NCI-H69 (cell line): ENCODE measurements at regions not wholly inside any gene's neighbourhood (a gene's known extent, or its start where the extent isn't known, plus 50 kb on each side); places are given as distances from the start of the nearest gene placed in this dataset.
"Not testable (repeated sequence)": the region's sequence is repeated elsewhere in the genome, so short reads cannot be mapped to it uniquely, and the experiment has no call there.

Source experiments
- DNase-seq: peaks from one replicate; lab custom pipeline; 2025; lab: John Stamatoyannopoulos, UW

- no peak for DNase-seq
Observed at GRCh38 chr2:49804111-49804510, 649.8 kb upstream of the FSHR start.

GRCh38 chr2:49801898-49802450, 647.7 kb upstream of the FSHR start:
- no peak for DNase-seq

- no peak for DNase-seq
Observed at GRCh38 chr2:49798570-49798969, 644.3 kb upstream of the FSHR start.

- no peak for DNase-seq
Observed at GRCh38 chr2:49796266-49796665, 642.0 kb upstream of the FSHR start.

GRCh38 chr2:49794396-49794795, 640.1 kb upstream of the FSHR start:
- DNase-seq = no peak

GRCh38 chr2:49788300-49788699, 634.0 kb upstream of the FSHR start:
- DNase-seq = no peak

GRCh38 chr2:49780949-49781348, 626.6 kb upstream of the FSHR start:
- no peak for DNase-seq

- DNase-seq = no peak
Observed at GRCh38 chr2:49772299-49772970, 618.1 kb upstream of the FSHR start.

- DNase-seq = peak; percentile 60
Observed at GRCh38 chr2:49770919-49771318, 616.6 kb upstream of the FSHR start.

- no peak for DNase-seq
Observed at GRCh38 chr2:49767316-49767715, 613.0 kb upstream of the FSHR start.

GRCh38 chr2:49755777-49756176, 601.5 kb upstream of the FSHR start:
- no peak for DNase-seq

- DNase-seq = peak; percentile 2
Observed at GRCh38 chr2:49754381-49754780, 600.1 kb upstream of the FSHR start.

GRCh38 chr2:49753344-49753985, 599.1 kb upstream of the FSHR start:
- peak; percentile 42 for DNase-seq

- DNase-seq = no peak
Observed at GRCh38 chr2:49737606-49738005, 583.3 kb upstream of the FSHR start.

- not testable (repeated sequence) for DNase-seq
Observed at GRCh38 chr2:49732924-49733323, 578.6 kb upstream of the FSHR start.

GRCh38 chr2:49719241-49719640, 564.9 kb upstream of the FSHR start:
- DNase-seq = no peak

- peak; percentile 6 for DNase-seq
Observed at GRCh38 chr2:49715597-49715996, 561.3 kb upstream of the FSHR start.

GRCh38 chr2:49714454-49714853, 560.1 kb upstream of the FSHR start:
- DNase-seq = no peak

- no peak for DNase-seq
Observed at GRCh38 chr2:49702740-49703139, 548.4 kb upstream of the FSHR start.

- no peak for DNase-seq
Observed at GRCh38 chr2:49693961-49694360, 539.6 kb upstream of the FSHR start.

- DNase-seq = not testable (repeated sequence)
Observed at GRCh38 chr2:49692022-49692421, 537.7 kb upstream of the FSHR start.

GRCh38 chr2:49687918-49688317, 533.6 kb upstream of the FSHR start:
- DNase-seq = peak; percentile 2

GRCh38 chr2:49686897-49687442, 532.7 kb upstream of the FSHR start:
- DNase-seq = no peak
